Upper lobe of left lung (tissue), 6 donors: ENCODE measurements at regions not wholly inside any gene's neighbourhood (a gene's known extent, or its start where the extent isn't known, plus 50 kb on each side); places are given as distances from the start of the nearest gene placed in this dataset.

Experiments
- ATAC-seq, 2 donors: fragments of 200-7000 bp; cut with Tn5 transposase; one replicate each; pipeline ENCODE4 v1.9.1; 2022; ENCODE audit warnings: mild to moderate bottlenecking in 2 of 2, moderate library complexity in 2 of 2; ENCODE audit not compliant: low FRiP score in 2 of 2
- DNase-seq, 2 donors: peaks; one replicate each; pipeline ENCODE4 v3.0.0-alpha.2; 2019 to 2020
- H3K27ac ChIP-seq, 4 donors: fragments of 200-600 bp; sonication (generic); one replicate each; pipeline ENCODE4 v1.5.1; 2016 to 2019
- H3K27me3 ChIP-seq, 4 donors: fragments of 200-600 bp; sonication (generic); one replicate each; pipeline ENCODE4 v1.5.1; 2017 to 2019
- H3K36me3 ChIP-seq, 4 donors: fragments of 200-600 bp; sonication (generic); one replicate each; pipeline ENCODE4 v1.5.1; 2016 to 2019
- H3K4me1 ChIP-seq, 4 donors: fragments of 200-600 bp; sonication (generic); one replicate each; pipeline ENCODE4 v1.5.1; 2018 to 2019
- H3K4me3 ChIP-seq, 4 donors: fragments of 200-600 bp; sonication (generic); one replicate each; pipeline ENCODE4 v1.5.1; 2017 to 2019; ENCODE audit warnings: mild to moderate bottlenecking in 2 of 4, moderate library complexity in 1 of 4
- H3K9me3 ChIP-seq, 4 donors: fragments of 200-600 bp; sonication (generic); one replicate each; pipeline ENCODE4 v1.5.1; 2018 to 2019
- CTCF ChIP-seq, 6 experiments: fragments of 450-650 bp in 4 of 6; fragments of 200-600 bp in 2 of 6; sonication (generic) in 2 of 6; IDR thresholded peaks; one replicate each; pipeline ENCODE4 v1.5.1; 2016 to 2019; ENCODE audit warnings: antibody characterized with exemption in 6 of 6
- EP300 ChIP-seq, 4 donors: sonication (generic); formaldehyde crosslinking; IDR thresholded peaks; one replicate each; pipeline ENCODE4 v1.5.1; 2017; ENCODE audit warnings: antibody characterized with exemption in 4 of 4, control low read depth in 2 of 4
- POLR2A ChIP-seq, 4 donors: fragments of 450-650 bp; IDR thresholded peaks; one replicate each; pipeline ENCODE4 v1.5.1; 2016 to 2017; ENCODE audit warnings: antibody characterized with exemption in 4 of 4, mild to moderate bottlenecking in 2 of 4
- POLR2AphosphoS5 ChIP-seq, 2 donors: sonication (generic); formaldehyde crosslinking; IDR thresholded peaks; one replicate each; pipeline ENCODE4 v1.5.1; 2017; ENCODE audit warnings: antibody characterized with exemption in 2 of 2
- WGBS, 2 donors: methylation state at CpG; one replicate each; pipeline ENCODE4 v1.1.5; 2017 to 2018; 5-methylcytosine and 5-hydroxymethylcytosine counted together
- donor health status: DM: no; HTN: no; CAD: no; lungs with moderate emphysema.
- donor health status: DM: no; HTN: yes; CAD: no; lungs with severe emphysema.

- H3K36me3 ChIP-seq = no peaks in the 10 kb centered on the region
- no peak overlapping the region for H3K4me3 ChIP-seq
- no peak for ATAC-seq
- H3K27me3 ChIP-seq = no peaks in the 10 kb centered on the region
- no peak for DNase-seq
- no peak overlapping the region for H3K27ac ChIP-seq
- 94 to 96% methylated on average over 1 of the region's 1 CpG for WGBS, 2 donors
- TF ChIP-seq CTCF (IDR thresholded peaks at IDR 0.05) (no peak), EP300 (IDR thresholded peaks at IDR 0.05) (no peak), POLR2A (IDR thresholded peaks at IDR 0.05) (no peak), POLR2AphosphoS5 (IDR thresholded peaks at IDR 0.05) (no peak)
- no peaks in the 10 kb centered on the region for H3K9me3 ChIP-seq
- H3K4me1 ChIP-seq = no peaks in the 10 kb centered on the region
Observed at GRCh38 chr5:117973785-117974184, 1014.6 kb downstream of the DTWD2 start.

GRCh38 chr5:117955831-117956230 is 1032.5 kb downstream of the DTWD2 start:
- TF ChIP-seq CTCF (IDR thresholded peaks at IDR 0.05) = no peak
- no peak for TF ChIP-seq EP300 (IDR thresholded peaks at IDR 0.05)
- no peak for TF ChIP-seq POLR2AphosphoS5 (IDR thresholded peaks at IDR 0.05)
- TF ChIP-seq POLR2A (IDR thresholded peaks at IDR 0.05) = no peak
- no peak for DNase-seq
- Histone ChIP-seq H3K4me1 (no peaks in the 10 kb centered on the region), H3K36me3 (no peaks in the 10 kb centered on the region), H3K9me3 (no peaks in the 10 kb centered on the region), H3K27ac (no peak overlapping the region), H3K27me3 (no peaks in the 10 kb centered on the region), H3K4me3 (no peak overlapping the region)
- no peak for ATAC-seq
- WGBS, 2 donors = 69 to 96% methylated on average over 3 of the region's 3 CpGs

GRCh38 chr5:117954331-117954730 is 1034.0 kb downstream of the DTWD2 start:
- WGBS, 2 donors = 97% methylated on average over 1 of the region's 1 CpG
- no peaks in the 10 kb centered on the region for H3K9me3 ChIP-seq
- H3K27ac ChIP-seq = no peak overlapping the region
- H3K36me3 ChIP-seq = no peaks in the 10 kb centered on the region
- H3K27me3 ChIP-seq = no peaks in the 10 kb centered on the region
- no peak for DNase-seq
- ATAC-seq = no peak
- no peak overlapping the region for H3K4me3 ChIP-seq
- no peaks in the 10 kb centered on the region for H3K4me1 ChIP-seq
- TF ChIP-seq POLR2AphosphoS5 (IDR thresholded peaks at IDR 0.05) (no peak), EP300 (IDR thresholded peaks at IDR 0.05) (no peak), CTCF (IDR thresholded peaks at IDR 0.05) (no peak), POLR2A (IDR thresholded peaks at IDR 0.05) (no peak)

- H3K27ac ChIP-seq = no peak overlapping the region
- H3K27me3 ChIP-seq = no peaks in the 10 kb centered on the region
- no peaks in the 10 kb centered on the region for H3K9me3 ChIP-seq
- DNase-seq = no peak
- ATAC-seq = no peak
- 95 to 98% methylated on average over 13 of the region's 13 CpGs for WGBS, 2 donors
- no peak overlapping the region for H3K4me3 ChIP-seq
- TF ChIP-seq EP300 (IDR thresholded peaks at IDR 0.05) (no peak), POLR2A (IDR thresholded peaks at IDR 0.05) (no peak), CTCF (IDR thresholded peaks at IDR 0.05) (no peak), POLR2AphosphoS5 (IDR thresholded peaks at IDR 0.05) (no peak)
- no peaks in the 10 kb centered on the region for H3K36me3 ChIP-seq
- H3K4me1 ChIP-seq = no peaks in the 10 kb centered on the region
Observed at GRCh38 chr5:117953272-117953671, 1035.1 kb downstream of the DTWD2 start.

GRCh38 chr5:117947836-117948235 is 1040.5 kb downstream of the DTWD2 start:
- Histone ChIP-seq H3K4me1 (no peaks in the 10 kb centered on the region), H3K9me3 (no peaks in the 10 kb centered on the region), H3K4me3 (no peak overlapping the region), H3K36me3 (no peaks in the 10 kb centered on the region), H3K27ac (no peak overlapping the region), H3K27me3 (no peaks in the 10 kb centered on the region)
- no peak for TF ChIP-seq POLR2AphosphoS5 (IDR thresholded peaks at IDR 0.05)
- no peak for TF ChIP-seq EP300 (IDR thresholded peaks at IDR 0.05)
- TF ChIP-seq CTCF (IDR thresholded peaks at IDR 0.05) = no peak
- no peak for TF ChIP-seq POLR2A (IDR thresholded peaks at IDR 0.05)
- no peak for DNase-seq
- no peak for ATAC-seq
- 91 to 97% methylated on average over 2 of the region's 2 CpGs for WGBS, 2 donors
